MM.1S (cell line): ENCODE measurements at regions not wholly inside any gene's neighbourhood (a gene's known extent, or its start where the extent isn't known, plus 50 kb on each side); places are given as distances from the start of the nearest gene placed in this dataset.

Experiments
- CTCF ChIP-seq: fragments of 300-600 bp; sonication (generic); IDR thresholded peaks from 2 replicates; pipeline ENCODE4 v1.5.1; 2016; ENCODE audit warnings: antibody characterized with exemption, low read length, mixed read lengths
- EZH2 ChIP-seq: fragments of 300-600 bp; sonication (generic); optimal IDR thresholded peaks from 2 replicates; pipeline ENCODE3; 2017; ENCODE audit warnings: low read depth, mild to moderate bottlenecking, antibody characterized with exemption, low read length, mixed read lengths
- EZH2phosphoT487 ChIP-seq: fragments of 300-600 bp; sonication (generic); IDR thresholded peaks from 2 replicates; pipeline ENCODE4 v1.6.1; 2018; ENCODE audit warnings: antibody characterized with exemption, low read length

- TF ChIP-seq CTCF (no peak), EZH2 (no peak), EZH2phosphoT487 (no peak)
These were observed 1234.7 kb downstream of the SLITRK1 start for GRCh38 chr13:82647540-82647939.
